IPS DF 6.9 (cell line): ENCODE measurements at regions not wholly inside any gene's neighbourhood (a gene's known extent, or its start where the extent isn't known, plus 50 kb on each side); places are given as distances from the start of the nearest gene placed in this dataset.

Experiments used
- DNase-seq: peaks from one replicate; pipeline ENCODE4 v3.0.0-alpha.2; 2013; ENCODE audit warnings: low read depth, low spot score
- H3K27ac ChIP-seq: one replicate; pipeline ENCODE4 v1.5.1; 2013; ENCODE audit warnings: low read length, control low read depth
- H3K27me3 ChIP-seq: 2 replicates; pipeline ENCODE4 v1.6.1; 2013; ENCODE audit warnings: mild to moderate bottlenecking, low read length; ENCODE audit not compliant: control insufficient read depth, insufficient read depth
- H3K36me3 ChIP-seq: 2 replicates; pipeline ENCODE4 v1.6.1; 2013; ENCODE audit warnings: low read length; ENCODE audit not compliant: control insufficient read depth, insufficient read depth
- H3K4me1 ChIP-seq: 2 replicates; pipeline ENCODE4 v1.6.1; 2013; ENCODE audit warnings: low read length; ENCODE audit not compliant: control insufficient read depth, insufficient read depth
- H3K4me3 ChIP-seq: 2 replicates; pipeline ENCODE4 v1.5.1; 2013; ENCODE audit warnings: mild to moderate bottlenecking, low read length
- H3K9me3 ChIP-seq: 2 replicates; pipeline ENCODE4 v1.6.1; 2013; ENCODE audit warnings: low read length, inconsistent platforms; ENCODE audit not compliant: control insufficient read depth, insufficient read depth
- WGBS: extraction: QIAGEN DNeasy Blood & Tissue Kit; methylation state at CpG from one replicate; pipeline ENCODE4 v1.1.7; 2013; ENCODE audit warnings: mixed read lengths, missing lambda C conversion rate; ENCODE audit not compliant: insufficient read length, insufficient coverage; 5-methylcytosine and 5-hydroxymethylcytosine counted together

- Histone ChIP-seq H3K36me3 (no peaks in the 10 kb centered on the region), H3K27me3 (no peaks in the 10 kb centered on the region), H3K9me3 (no peaks in the 10 kb centered on the region; the same call in 1 of the 2 replicates), H3K4me1 (no peaks in the 10 kb centered on the region), H3K4me3 (no peak overlapping the region), H3K27ac (no peak overlapping the region)
- WGBS = no CpG with 5 or more reads among the region's 3 CpGs
- DNase-seq = no peak
Measured at GRCh38 chr9:115379719-115380118, 261.8 kb upstream of the TNC start.

- DNase-seq = no peak
- WGBS = no CpG with 5 or more reads among the region's 2 CpGs
- no peaks in the 10 kb centered on the region; the same call in 1 of the 2 replicates for H3K4me1 ChIP-seq
- H3K27ac ChIP-seq = no peak overlapping the region
- no peaks in the 10 kb centered on the region for H3K36me3 ChIP-seq
- H3K9me3 ChIP-seq = no peaks in the 10 kb centered on the region; the same call in 1 of the 2 replicates
- H3K4me3 ChIP-seq = no peak overlapping the region
- no peaks in the 10 kb centered on the region for H3K27me3 ChIP-seq
Measured at GRCh38 chr9:115382865-115383264, 264.9 kb upstream of the TNC start.

GRCh38 chr9:115385383-115386122, 267.6 kb upstream of the TNC start:
- no peak for DNase-seq
- WGBS = no CpG with 5 or more reads among the region's 18 CpGs
- H3K36me3 ChIP-seq = no peaks in the 10 kb centered on the region

GRCh38 chr9:115386963-115387770, 269.2 kb upstream of the TNC start:
- Histone ChIP-seq H3K27ac (no peak overlapping the region), H3K36me3 (no peaks in the 10 kb centered on the region), H3K27me3 (no peaks in the 10 kb centered on the region), H3K4me1 (no peaks in the 10 kb centered on the region; the same call in 1 of the 2 replicates), H3K9me3 (no peaks in the 10 kb centered on the region; the same call in 1 of the 2 replicates), H3K4me3 (no peak overlapping the region)
- no peak for DNase-seq
- no CpG with 5 or more reads among the region's 2 CpGs for WGBS

More at GRCh38 chr9:115385383-115386122, 267.6 kb upstream of the TNC start:
- no peaks in the 10 kb centered on the region; the same call in 1 of the 2 replicates for H3K4me1 ChIP-seq
- no peaks in the 10 kb centered on the region; the same call in 1 of the 2 replicates for H3K9me3 ChIP-seq
- H3K4me3 ChIP-seq = no peak overlapping the region
- H3K27me3 ChIP-seq = no peaks in the 10 kb centered on the region
- no peak overlapping the region for H3K27ac ChIP-seq

GRCh38 chr9:115391168-115391825, 273.3 kb upstream of the TNC start:
- Histone ChIP-seq H3K9me3 (no peaks in the 10 kb centered on the region), H3K4me1 (peaks cover 2% of the 10 kb centered on the region; the same call in 1 of the 2 replicates), H3K4me3 (no peak overlapping the region), H3K27ac (no peak overlapping the region), H3K27me3 (no peaks in the 10 kb centered on the region), H3K36me3 (no peaks in the 10 kb centered on the region)
- no CpG with 5 or more reads among the region's 4 CpGs for WGBS
- no peak for DNase-seq

GRCh38 chr9:115393976-115394775, 276.2 kb upstream of the TNC start:
- Histone ChIP-seq H3K27me3 (no peaks in the 10 kb centered on the region), H3K36me3 (no peaks in the 10 kb centered on the region), H3K9me3 (no peaks in the 10 kb centered on the region), H3K27ac (no peak overlapping the region), H3K4me3 (no peak overlapping the region), H3K4me1 (peaks cover 4% of the 10 kb centered on the region; the same call in 1 of the 2 replicates)
- no peak for DNase-seq
- WGBS = no CpG with 5 or more reads among the region's 7 CpGs

GRCh38 chr9:115395511-115396021, 277.6 kb upstream of the TNC start:
- no peaks in the 10 kb centered on the region for H3K9me3 ChIP-seq
- peaks cover 4% of the 10 kb centered on the region; the same call in 1 of the 2 replicates for H3K4me1 ChIP-seq
- no peak overlapping the region for H3K4me3 ChIP-seq
- DNase-seq = no peak
- WGBS = no CpG with 5 or more reads among the region's 1 CpG
- no peaks in the 10 kb centered on the region for H3K27me3 ChIP-seq
- no peaks in the 10 kb centered on the region for H3K36me3 ChIP-seq
- H3K27ac ChIP-seq = no peak overlapping the region

GRCh38 chr9:115396071-115396529, 278.1 kb upstream of the TNC start:
- Histone ChIP-seq H3K27me3 (no peaks in the 10 kb centered on the region), H3K4me1 (peaks cover 4% of the 10 kb centered on the region; the same call in 1 of the 2 replicates), H3K9me3 (no peaks in the 10 kb centered on the region), H3K4me3 (no peak overlapping the region), H3K27ac (no peak overlapping the region), H3K36me3 (no peaks in the 10 kb centered on the region)
- DNase-seq = no peak

GRCh38 chr9:115397591-115398312, 279.8 kb upstream of the TNC start:
- Histone ChIP-seq H3K4me1 (peaks cover 4% of the 10 kb centered on the region; the same call in 1 of the 2 replicates), H3K9me3 (no peaks in the 10 kb centered on the region), H3K27ac (no peak overlapping the region), H3K36me3 (no peaks in the 10 kb centered on the region), H3K27me3 (no peaks in the 10 kb centered on the region), H3K4me3 (no peak overlapping the region)
- DNase-seq = no peak
- WGBS = no CpG with 5 or more reads among the region's 4 CpGs
